HG03575 (cell line): ENCODE measurements at regions not wholly inside any gene's neighbourhood (a gene's known extent, or its start where the extent isn't known, plus 50 kb on each side); places are given as distances from the start of the nearest gene placed in this dataset.
"Not testable (repeated sequence)": the region's sequence is repeated elsewhere in the genome, so short reads cannot be mapped to it uniquely, and the experiment has no call there.

Source experiments
- ATAC-seq: cut with Tn5 transposase; IDR thresholded peaks from one replicate; pipeline ENCODE4 v1.9.1; 2021; ENCODE audit not compliant: unreplicated experiment, insufficient number of reproducible peaks, low FRiP score; ENCODE audit errors: extremely low read depth

DNA sequence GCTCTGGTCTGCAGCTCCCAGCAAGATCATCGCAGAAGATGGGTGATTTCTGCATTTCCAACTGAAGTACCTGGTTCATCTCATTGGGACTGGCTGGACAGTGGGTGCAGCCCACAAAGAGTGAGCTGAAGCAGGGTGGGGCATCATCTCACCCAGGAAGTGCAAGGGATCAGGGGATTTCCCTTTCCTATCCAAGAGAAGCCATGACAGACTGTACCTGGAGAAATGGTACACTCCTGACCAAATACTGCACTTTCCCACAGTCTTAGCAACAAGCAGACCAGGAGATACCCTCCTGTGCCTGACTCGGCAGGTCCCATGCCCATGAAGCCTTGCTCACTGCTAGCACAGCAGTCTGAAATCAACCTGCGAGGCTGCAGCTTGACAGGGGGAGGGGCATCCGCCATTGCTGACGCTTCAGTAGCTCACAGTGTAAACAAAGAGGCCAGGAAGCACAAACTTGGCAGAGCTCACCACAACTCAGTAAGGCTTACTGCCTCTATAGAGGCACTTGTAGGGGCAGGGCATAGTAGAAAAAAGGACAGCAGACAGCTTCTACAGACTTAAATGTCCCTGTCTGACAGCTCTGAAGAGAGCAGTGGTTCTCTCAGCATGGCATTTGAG is 60.5 kb downstream of the AREG start:
- not testable (repeated sequence) for ATAC-seq

- not testable (repeated sequence) for ATAC-seq
Observed at GRCh38 chr4:74509363-74509762, 64.4 kb downstream of the AREG start.

- ATAC-seq = no peak
Observed at GRCh38 chr4:74516303-74516702, 71.4 kb downstream of the AREG start.

GRCh38 chr4:74517996-74518395 is 73.1 kb downstream of the AREG start:
- ATAC-seq = no peak

- no peak for ATAC-seq
Observed at GRCh38 chr4:74522251-74522991, 77.5 kb downstream of the AREG start.

GRCh38 chr4:74523096-74523495 is 78.2 kb downstream of the AREG start:
- ATAC-seq = no peak

GRCh38 chr4:74524985-74525384 is 80.0 kb downstream of the AREG start:
- no peak for ATAC-seq

DNA sequence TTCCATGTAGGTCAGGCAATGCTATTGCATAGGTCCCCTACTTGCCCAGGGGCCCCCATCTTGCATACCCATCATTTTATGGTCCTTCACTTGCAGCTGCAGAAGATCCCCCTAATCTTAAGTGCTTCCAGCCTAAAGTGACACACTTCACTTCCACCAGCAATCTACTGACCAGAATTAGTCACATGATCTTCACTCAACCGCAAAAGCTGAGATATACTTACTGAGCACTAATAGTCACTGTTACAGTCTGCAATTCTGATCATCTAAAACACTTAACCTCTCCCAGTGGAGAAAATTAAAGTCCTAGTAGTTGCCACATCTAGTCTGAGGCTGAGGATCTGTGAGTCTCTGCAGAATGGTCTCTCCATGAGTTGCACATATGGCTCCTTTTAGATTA is 82.1 kb downstream of the AREG start:
- no peak for ATAC-seq

- ATAC-seq = no peak
Observed at GRCh38 chr4:74528178-74528577, 83.2 kb downstream of the AREG start.

DNA sequence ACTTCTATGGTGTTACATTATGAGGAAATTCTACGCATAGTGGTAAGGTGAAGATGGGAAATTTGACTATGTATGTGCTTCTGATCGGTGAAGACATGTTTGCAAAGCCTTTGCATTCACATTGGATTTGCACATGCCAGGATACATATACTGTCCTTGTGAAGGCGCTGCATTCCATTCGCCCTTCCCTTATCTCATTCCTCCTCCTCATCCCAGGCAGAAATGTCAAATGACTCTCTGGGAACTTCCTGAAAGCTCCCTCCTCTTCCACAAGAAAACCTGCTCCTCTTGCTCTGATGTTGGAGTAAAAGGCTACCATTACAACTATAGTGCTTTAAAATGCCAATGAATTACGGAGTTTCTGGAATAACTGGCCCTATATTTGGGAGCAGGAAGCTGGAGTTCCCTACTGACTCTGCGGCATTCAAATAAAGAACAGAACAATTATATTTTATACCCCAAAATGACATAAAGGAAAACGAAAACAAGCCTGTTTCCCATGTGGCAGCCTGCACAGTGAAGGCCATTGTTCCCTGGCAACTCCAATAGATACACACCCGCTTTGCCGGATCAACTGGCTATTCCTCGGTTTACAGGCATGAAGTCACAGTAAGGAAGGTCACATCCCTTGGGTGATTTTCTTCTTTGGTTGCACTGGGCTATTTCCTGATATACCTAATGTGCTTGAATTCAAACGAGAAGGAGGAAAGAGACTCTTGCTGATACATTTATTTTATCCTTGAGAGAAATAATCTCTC is 84.5 kb downstream of the AREG start:
- no peak for ATAC-seq

- ATAC-seq = no peak
Observed at GRCh38 chr4:74531963-74532794, 87.2 kb downstream of the AREG start.

DNA sequence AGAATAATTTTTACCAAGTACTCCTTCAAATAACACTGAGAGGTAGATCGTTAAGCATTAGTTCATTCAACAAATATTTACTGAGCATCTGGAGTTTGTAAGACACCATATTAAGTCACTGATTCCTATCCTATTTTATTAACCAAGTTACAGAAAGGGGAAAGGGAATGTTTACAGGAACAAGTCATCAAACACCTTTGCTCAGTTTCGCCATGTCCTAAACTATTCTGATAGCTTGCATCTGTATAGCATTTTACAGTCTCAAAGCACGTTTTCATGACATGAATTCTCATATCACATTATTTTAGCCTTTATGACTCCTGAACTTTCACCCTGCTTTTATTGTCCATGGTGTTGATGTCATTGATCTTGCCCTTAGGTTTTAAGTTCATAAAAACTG is 89.2 kb downstream of the AREG start:
- ATAC-seq = no peak

DNA sequence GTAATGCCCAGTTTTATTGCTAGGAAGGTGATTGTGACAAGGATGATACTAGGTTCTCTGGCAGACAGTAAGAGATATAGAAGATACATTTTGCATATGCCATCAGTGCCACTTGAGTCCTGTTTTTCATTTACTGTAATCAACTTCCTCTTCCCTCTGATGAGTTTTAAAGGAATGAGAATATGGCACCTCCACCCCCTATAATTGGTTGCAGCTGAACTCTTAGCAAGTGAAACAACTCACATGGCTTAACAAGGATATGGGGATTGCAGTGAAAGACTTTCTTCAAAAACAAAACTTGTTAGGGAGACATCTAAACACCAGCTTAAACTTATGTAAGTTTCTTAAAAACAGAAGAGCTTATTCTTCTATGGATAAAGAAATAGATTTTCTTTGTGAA is 90.0 kb downstream of the AREG start:
- no peak for ATAC-seq

DNA sequence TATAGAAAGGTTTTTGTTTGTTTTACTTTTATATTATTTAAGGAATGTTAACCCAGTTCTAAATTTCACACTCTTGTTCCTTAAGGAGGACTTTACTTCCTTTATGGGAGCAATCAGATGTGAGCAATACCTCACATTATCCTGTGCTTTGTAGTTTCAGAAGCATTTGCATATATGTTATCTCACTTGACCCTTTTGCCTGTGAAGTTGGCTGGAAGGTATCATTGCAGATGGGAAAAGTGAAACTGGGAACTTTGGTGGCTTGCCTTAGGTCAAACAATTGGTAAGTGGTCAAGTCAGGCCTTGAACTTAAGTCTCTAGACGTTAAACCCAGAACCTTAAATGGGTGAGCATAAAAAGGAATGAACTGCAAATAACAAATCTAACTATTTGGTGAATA is 90.6 kb downstream of the AREG start:
- ATAC-seq = no peak

GRCh38 chr4:74536557-74536956 is 91.6 kb downstream of the AREG start:
- no peak for ATAC-seq

- ATAC-seq = no peak
Observed at GRCh38 chr4:74537459-74537858, 92.5 kb downstream of the AREG start.

- no peak for ATAC-seq
Observed at GRCh38 chr4:74539044-74539790, 94.3 kb downstream of the AREG start.

DNA sequence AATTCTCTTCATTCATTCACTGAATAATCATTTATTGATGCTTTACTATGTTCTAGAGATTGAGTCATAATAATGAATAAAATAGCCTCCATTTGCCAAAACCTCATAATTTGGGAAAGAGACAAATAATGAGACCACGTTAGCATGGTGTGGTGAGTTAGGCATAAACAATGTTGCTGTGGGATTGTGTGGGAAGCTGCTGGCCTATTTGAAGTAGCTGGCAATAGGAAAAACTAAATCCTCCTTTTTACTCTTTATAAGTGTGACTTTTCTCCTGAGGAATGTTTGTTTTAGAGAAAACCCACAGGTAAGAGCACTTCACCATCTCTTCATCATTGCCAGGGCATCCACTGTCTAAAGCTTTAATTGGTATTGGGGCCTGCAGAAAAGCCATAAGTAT is 95.3 kb downstream of the AREG start:
- ATAC-seq = no peak

- no peak for ATAC-seq
Observed at GRCh38 chr4:74541667-74542066, 96.7 kb downstream of the AREG start.
